Nephron (organoid): ENCODE measurements at regions not wholly inside any gene's neighbourhood (a gene's known extent, or its start where the extent isn't known, plus 50 kb on each side); places are given as distances from the start of the nearest gene placed in this dataset.

ENCODE experiments used
- H3K27ac Mint-ChIP-seq, 3 experiments: 2 replicates each; pipeline ENCODE4 v1.8.0; 2020; ENCODE audit warnings: mixed read lengths in 3 of 3, mild to moderate bottlenecking in 2 of 3, moderate library complexity in 1 of 3
- H3K27me3 Mint-ChIP-seq: 2 replicates; pipeline ENCODE4 v1.8.0; 2021; ENCODE audit warnings: low read depth, mild to moderate bottlenecking, moderate library complexity, mixed read lengths
- H3K36me3 Mint-ChIP-seq: 2 replicates; pipeline ENCODE4 v1.8.0; 2020; ENCODE audit warnings: low read depth, mixed read lengths
- H3K4me1 Mint-ChIP-seq: 2 replicates; pipeline ENCODE4 v1.8.0; 2020; ENCODE audit warnings: mixed read lengths
- H3K4me3 Mint-ChIP-seq, 3 experiments: 2 replicates each; pipeline ENCODE4 v1.8.0; 2020; ENCODE audit warnings: mild to moderate bottlenecking in 3 of 3, mixed read lengths in 3 of 3, moderate library complexity in 2 of 3
- H3K9me3 Mint-ChIP-seq: 2 replicates; pipeline ENCODE4 v1.8.0; 2020; ENCODE audit warnings: mixed read lengths
- TF ChIP-seq, protein P1 (sequence below), 3 experiments: fragments of 200-600 bp; sonication (generic); IDR thresholded peaks; one replicate each; pipeline ENCODE4 v1.5.0; 2021; ENCODE audit warnings: antibody characterized with exemption in 3 of 3; ENCODE audit not compliant: unreplicated experiment in 3 of 3

DNA sequence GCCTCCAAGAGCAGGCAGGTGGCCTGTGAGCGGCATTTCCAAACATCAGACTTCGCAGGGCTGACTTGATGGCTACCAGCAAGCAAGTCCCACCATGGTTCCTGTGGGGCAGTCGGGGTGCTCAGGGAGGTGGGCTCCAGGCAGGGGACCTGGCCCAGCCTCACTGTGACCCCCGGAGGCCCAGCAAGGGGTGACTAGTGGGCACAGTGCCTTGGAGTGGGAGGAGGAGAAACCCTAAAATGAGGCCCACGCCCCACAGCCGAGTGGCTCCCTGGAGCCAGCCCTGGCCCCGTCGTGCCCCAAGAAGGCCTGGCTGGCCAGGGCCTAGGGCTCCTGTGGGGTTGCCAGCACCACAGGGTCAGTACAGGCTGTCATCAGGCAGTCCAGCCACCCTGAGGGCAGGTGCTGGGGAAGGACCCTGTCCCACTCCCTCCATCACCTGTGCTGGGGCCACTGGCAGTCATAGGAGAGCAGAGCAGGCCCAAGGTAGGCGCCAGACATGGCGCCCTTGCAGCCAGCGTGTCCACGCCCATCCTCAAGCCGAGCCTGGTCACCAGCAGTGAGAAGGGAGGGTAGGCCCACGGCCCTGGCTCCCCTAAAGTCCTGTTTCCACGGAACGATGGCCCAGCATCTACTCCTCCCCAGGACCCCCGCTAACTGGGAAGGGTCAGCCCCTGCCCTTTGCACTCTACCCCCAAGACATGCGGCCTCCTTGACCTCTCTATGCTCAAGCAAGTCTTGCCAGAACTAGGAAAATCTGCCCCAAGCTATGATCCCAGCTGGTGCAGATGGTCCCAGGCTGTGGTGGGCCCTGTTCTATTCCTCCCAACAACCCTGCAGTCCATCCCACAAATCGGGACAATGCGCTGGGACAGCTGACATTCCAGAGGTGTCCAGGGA lies 144.2 kb upstream of the C14orf180 start:
- H3K36me3 Mint-ChIP-seq, result peaks cover 9% of the 10 kb centered on the region
- no peak overlapping the region for H3K4me3 Mint-ChIP-seq
- H3K27me3 Mint-ChIP-seq, result peaks cover 15% of the 10 kb centered on the region
- H3K27ac Mint-ChIP-seq, result no peak overlapping the region
- H3K4me1 Mint-ChIP-seq, result no peaks in the 10 kb centered on the region
- TF ChIP-seq, protein P1, sequence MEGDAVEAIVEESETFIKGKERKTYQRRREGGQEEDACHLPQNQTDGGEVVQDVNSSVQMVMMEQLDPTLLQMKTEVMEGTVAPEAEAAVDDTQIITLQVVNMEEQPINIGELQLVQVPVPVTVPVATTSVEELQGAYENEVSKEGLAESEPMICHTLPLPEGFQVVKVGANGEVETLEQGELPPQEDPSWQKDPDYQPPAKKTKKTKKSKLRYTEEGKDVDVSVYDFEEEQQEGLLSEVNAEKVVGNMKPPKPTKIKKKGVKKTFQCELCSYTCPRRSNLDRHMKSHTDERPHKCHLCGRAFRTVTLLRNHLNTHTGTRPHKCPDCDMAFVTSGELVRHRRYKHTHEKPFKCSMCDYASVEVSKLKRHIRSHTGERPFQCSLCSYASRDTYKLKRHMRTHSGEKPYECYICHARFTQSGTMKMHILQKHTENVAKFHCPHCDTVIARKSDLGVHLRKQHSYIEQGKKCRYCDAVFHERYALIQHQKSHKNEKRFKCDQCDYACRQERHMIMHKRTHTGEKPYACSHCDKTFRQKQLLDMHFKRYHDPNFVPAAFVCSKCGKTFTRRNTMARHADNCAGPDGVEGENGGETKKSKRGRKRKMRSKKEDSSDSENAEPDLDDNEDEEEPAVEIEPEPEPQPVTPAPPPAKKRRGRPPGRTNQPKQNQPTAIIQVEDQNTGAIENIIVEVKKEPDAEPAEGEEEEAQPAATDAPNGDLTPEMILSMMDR (IDR thresholded peaks at IDR 0.05; ENCODE audit: unreplicated experiment in 3 of 3), result no peak
- peaks cover 8% of the 10 kb centered on the region for H3K9me3 Mint-ChIP-seq

DNA sequence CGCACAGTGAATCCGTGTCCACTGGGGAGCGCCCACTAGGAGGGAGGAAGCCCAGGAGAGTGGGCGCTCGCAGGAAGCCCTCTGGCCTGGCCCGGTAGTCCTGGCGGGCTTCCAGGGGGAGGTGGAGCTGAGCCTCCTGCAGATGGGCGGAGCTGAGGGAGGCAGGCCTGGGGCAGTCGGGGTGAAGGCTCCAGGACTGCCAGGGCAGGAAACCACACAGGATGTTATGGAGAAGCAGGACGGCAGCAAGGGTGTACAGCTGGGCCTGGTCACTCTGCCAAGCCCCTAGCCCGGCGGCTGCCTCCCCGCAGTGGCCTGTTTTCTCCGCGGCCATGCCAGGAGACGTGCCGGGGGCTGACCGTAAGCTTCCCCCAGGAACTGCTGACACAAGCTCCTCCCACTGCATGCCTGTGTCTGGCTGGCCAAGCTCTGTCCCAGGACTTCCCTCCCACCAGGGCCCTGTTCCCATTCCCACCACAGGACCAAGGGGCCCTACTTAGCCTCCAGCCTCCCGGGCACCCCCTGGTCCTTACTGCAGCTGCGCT lies 143.4 kb upstream of the C14orf180 start:
- peaks cover 5% of the 10 kb centered on the region for H3K36me3 Mint-ChIP-seq
- peak overlapping the region in 1 of 3 experiments; percentile 11 for H3K4me3 Mint-ChIP-seq
- TF ChIP-seq, protein P1 (IDR thresholded peaks at IDR 0.05; ENCODE audit: unreplicated experiment in 3 of 3), result no peak
- H3K4me1 Mint-ChIP-seq, result no peaks in the 10 kb centered on the region
- H3K9me3 Mint-ChIP-seq, result peaks cover 8% of the 10 kb centered on the region
- no peak overlapping the region for H3K27ac Mint-ChIP-seq
- peaks cover 14% of the 10 kb centered on the region for H3K27me3 Mint-ChIP-seq

DNA sequence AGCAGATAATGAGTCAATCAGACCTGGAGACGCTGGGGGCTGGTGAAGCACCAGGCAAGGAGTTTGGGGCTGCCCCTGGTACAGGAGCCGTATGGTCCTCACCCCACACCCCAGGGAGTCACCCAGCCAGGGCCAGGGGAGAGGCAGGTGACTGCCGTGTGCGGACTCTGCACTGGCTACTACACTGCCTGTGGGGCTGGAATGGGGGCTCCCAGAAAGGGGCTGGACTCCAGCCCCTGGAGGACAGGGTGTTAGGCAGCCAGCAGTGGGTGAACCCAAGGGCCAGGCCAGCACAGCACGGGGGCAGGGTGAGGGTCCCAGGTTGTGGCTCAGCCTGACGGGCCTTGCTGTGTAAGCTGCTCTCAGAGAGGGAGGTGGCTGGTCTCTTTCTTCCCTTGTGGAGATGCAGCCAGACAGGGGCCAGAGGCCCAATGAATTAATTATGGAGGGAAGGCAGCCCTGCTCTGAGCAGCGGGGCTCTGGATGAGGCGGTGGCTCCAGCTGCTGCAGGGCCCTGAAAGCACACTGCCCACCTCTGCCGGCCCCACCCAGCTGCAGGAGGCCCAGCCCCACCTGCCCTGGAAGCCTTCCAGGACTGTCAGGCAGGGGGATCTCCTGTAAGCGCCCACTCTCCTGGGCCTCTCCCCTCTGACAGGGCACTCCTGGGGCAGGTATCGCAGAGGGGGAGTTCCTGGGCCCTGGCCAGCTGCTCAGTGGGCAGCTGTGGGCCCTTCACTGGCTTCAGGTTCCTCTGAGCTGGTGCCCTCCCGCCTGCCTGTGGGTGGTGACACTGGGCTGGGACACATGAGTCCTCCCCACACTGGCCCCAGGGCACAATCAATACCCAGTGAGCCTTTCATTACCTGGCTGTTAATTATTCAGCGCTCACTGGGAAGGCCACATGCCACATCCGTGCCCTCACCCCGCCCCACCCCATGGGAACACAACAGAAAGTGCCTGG lies 142.5 kb upstream of the C14orf180 start:
- Mint-ChIP-seq H3K36me3 (peaks cover 5% of the 10 kb centered on the region), H3K9me3 (peaks cover 8% of the 10 kb centered on the region), H3K27me3 (peaks cover 15% of the 10 kb centered on the region), H3K27ac (peak overlapping the region in 2 of 3 experiments; percentile 47 to 57), H3K4me1 (no peaks in the 10 kb centered on the region), H3K4me3 (peak overlapping the region in 1 of 3 experiments; percentile 38)
- TF ChIP-seq, protein P1 (IDR thresholded peaks at IDR 0.05; ENCODE audit: unreplicated experiment in 3 of 3), result no peak

DNA sequence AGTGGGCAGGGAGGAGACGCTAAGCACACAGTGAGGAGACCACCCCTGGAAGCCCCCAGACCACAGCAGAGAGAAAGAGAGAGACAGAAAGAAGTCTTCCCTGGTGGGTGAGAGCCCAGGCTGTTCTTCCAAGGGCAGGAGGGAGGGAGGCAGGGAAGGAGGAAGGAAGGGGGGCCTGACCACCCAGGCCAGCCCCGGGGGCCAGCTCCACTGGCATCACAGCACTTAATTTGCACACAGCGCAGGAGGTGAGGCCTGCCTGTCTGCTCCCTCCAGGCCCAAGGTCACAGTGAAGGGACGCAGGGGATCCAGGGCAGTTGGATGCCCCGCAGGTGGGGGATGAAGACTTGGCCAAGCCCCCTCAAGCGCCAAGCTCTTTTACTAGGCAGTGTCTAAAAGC lies 141.9 kb upstream of the C14orf180 start:
- Mint-ChIP-seq H3K9me3 (peaks cover 8% of the 10 kb centered on the region), H3K36me3 (peaks cover 5% of the 10 kb centered on the region), H3K27ac (peak overlapping the region in 2 of 3 experiments; percentile 47 to 57), H3K4me1 (no peaks in the 10 kb centered on the region), H3K4me3 (peak overlapping the region in 1 of 3 experiments; percentile 38), H3K27me3 (peaks cover 18% of the 10 kb centered on the region)
- TF ChIP-seq, protein P1 (IDR thresholded peaks at IDR 0.05; ENCODE audit: unreplicated experiment in 3 of 3), result no peak

DNA sequence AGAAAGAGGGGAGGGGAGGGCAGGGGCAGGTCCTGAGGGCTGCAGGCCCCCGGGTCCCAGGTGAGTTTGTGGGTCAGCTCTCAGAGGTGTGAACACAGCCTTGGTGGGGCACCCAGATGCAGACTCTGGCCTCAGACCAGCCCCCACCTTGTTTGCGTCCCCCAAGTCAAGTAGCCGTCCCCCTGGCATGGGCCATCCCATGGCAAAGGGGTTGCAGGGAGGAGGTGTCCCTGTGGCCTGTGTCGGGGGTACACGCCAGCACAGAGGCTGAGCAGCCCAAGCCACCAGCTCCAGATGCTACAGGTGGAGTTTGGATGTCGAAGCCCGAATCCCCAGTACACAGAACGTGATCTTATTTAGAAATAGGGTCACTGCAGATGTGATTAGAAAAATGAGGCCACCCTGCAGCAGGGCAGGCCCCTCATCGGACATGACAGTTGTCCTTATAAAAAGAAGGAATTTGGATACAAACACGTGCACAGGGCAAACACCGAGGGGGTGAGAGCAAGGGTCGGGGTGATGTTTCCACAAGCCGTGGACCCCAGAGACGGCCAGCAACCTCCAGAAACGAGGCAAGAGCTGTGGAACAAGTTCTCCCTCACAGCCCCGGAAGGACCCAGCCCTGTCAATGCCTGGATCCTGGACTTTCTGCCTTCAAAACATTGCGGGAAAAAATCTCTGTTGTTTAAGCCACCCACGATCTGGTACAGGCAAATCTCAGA lies 141.2 kb upstream of the C14orf180 start:
- TF ChIP-seq, protein P1 (IDR thresholded peaks at IDR 0.05; ENCODE audit: unreplicated experiment in 3 of 3), result no peak
- Mint-ChIP-seq H3K4me3 (no peak overlapping the region), H3K27me3 (peaks cover 18% of the 10 kb centered on the region), H3K9me3 (peaks cover 8% of the 10 kb centered on the region), H3K36me3 (peaks cover 5% of the 10 kb centered on the region), H3K27ac (no peak overlapping the region), H3K4me1 (no peaks in the 10 kb centered on the region)
